ENCODE measurements at regions not wholly inside any gene's neighbourhood (a gene's known extent, or its start where the extent isn't known, plus 50 kb on each side); places are given as distances from the start of the nearest gene placed in this dataset.

- no peak overlapping the region for H3K4me3 ChIP-seq (ENCODE audit: low read length)
- H3K4me2 ChIP-seq (ENCODE audit: low read length) = no peak overlapping the region
- no peaks in the 10 kb centered on the region for H3K9me2 ChIP-seq (ENCODE audit: insufficient read depth, low read length)
- H3K9ac ChIP-seq (ENCODE audit: low read length) = no peak overlapping the region
- TF ChIP-seq CTCF (IDR thresholded peaks at IDR 0.05; ENCODE audit: poor library complexity, severe bottlenecking) (no peak), EZH2 (IDR thresholded peaks at IDR 0.05; ENCODE audit: borderline replicate concordance, insufficient read depth, low read length, poor library complexity, severe bottlenecking) (no peak), SMC3 (conservative IDR thresholded peaks at IDR 0.05; ENCODE audit: poor library complexity) (no peak), EP300 (conservative IDR thresholded peaks at IDR 0.05; ENCODE audit: poor library complexity, severe bottlenecking) (no peak), MXI1 (conservative IDR thresholded peaks at IDR 0.05; ENCODE audit: poor library complexity, severe bottlenecking) (no peak), POLR2AphosphoS5 (IDR thresholded peaks at IDR 0.05) (no peak), REST (IDR thresholded peaks at IDR 0.05; ENCODE audit: borderline replicate concordance) (no peak), RAD21 (conservative IDR thresholded peaks at IDR 0.05) (no peak), TAF1 (IDR thresholded peaks at IDR 0.05; ENCODE audit: low read depth) (no peak)
- H3K27me3 ChIP-seq (ENCODE audit: insufficient read depth, low read depth, low read length) = no peaks in the 10 kb centered on the region
- H3K79me2 ChIP-seq (replicated peaks; ENCODE audit: insufficient read depth, low read length) = no peaks in the 10 kb centered on the region
- H3K27ac ChIP-seq (ENCODE audit: low read length) = no peak overlapping the region
- no peak overlapping the region for H2AFZ ChIP-seq (ENCODE audit: low read depth, low read length)
- no peaks in the 10 kb centered on the region for H3K9me3 ChIP-seq (ENCODE audit: low read length)
- H4K20me1 ChIP-seq (ENCODE audit: insufficient read depth) = no peaks in the 10 kb centered on the region
- H3F3A ChIP-seq (ENCODE audit: insufficient read depth, low read length, poor library complexity, severe bottlenecking) = no peaks in the 10 kb centered on the region
- no peaks in the 10 kb centered on the region for H3K36me3 ChIP-seq (ENCODE audit: insufficient read depth, low read length)
Observed at GRCh38 chr13:112212533-112212932, 145.6 kb downstream of the SOX1 start.

- no peak overlapping the region for H3K27ac ChIP-seq (ENCODE audit: low read length)
Observed at GRCh38 chr13:112213467-112214255, 146.7 kb downstream of the SOX1 start.

More at GRCh38 chr13:112213467-112214255, 146.7 kb downstream of the SOX1 start:
- Histone ChIP-seq H3K9me2 (ENCODE audit: insufficient read depth, low read length) (no peaks in the 10 kb centered on the region), H3K27me3 (ENCODE audit: insufficient read depth, low read depth, low read length) (no peaks in the 10 kb centered on the region), H3K4me3 (ENCODE audit: low read length) (no peak overlapping the region), H3K9ac (ENCODE audit: low read length) (no peak overlapping the region), H3K79me2 (replicated peaks; ENCODE audit: insufficient read depth, low read length) (no peaks in the 10 kb centered on the region), H2AFZ (ENCODE audit: low read depth, low read length) (no peak overlapping the region), H3K4me2 (ENCODE audit: low read length) (no peak overlapping the region), H3F3A (ENCODE audit: insufficient read depth, low read length, poor library complexity, severe bottlenecking) (no peaks in the 10 kb centered on the region), H4K20me1 (ENCODE audit: insufficient read depth) (no peaks in the 10 kb centered on the region), H3K36me3 (ENCODE audit: insufficient read depth, low read length) (no peaks in the 10 kb centered on the region), H3K9me3 (ENCODE audit: low read length) (no peaks in the 10 kb centered on the region)
- TF ChIP-seq REST (IDR thresholded peaks at IDR 0.05; ENCODE audit: borderline replicate concordance) (no peak), POLR2AphosphoS5 (IDR thresholded peaks at IDR 0.05) (no peak), CTCF (IDR thresholded peaks at IDR 0.05; ENCODE audit: poor library complexity, severe bottlenecking) (no peak), MXI1 (conservative IDR thresholded peaks at IDR 0.05; ENCODE audit: poor library complexity, severe bottlenecking) (no peak), SMC3 (conservative IDR thresholded peaks at IDR 0.05; ENCODE audit: poor library complexity) (no peak), EP300 (conservative IDR thresholded peaks at IDR 0.05; ENCODE audit: poor library complexity, severe bottlenecking) (no peak), TAF1 (IDR thresholded peaks at IDR 0.05; ENCODE audit: low read depth) (no peak), RAD21 (conservative IDR thresholded peaks at IDR 0.05) (no peak), EZH2 (IDR thresholded peaks at IDR 0.05; ENCODE audit: borderline replicate concordance, insufficient read depth, low read length, poor library complexity, severe bottlenecking) (no peak)

Data from neural cell (in vitro differentiated cells).